DMS153 (cell line): ENCODE measurements at regions not wholly inside any gene's neighbourhood (a gene's known extent, or its start where the extent isn't known, plus 50 kb on each side); places are given as distances from the start of the nearest gene placed in this dataset.
A peak's percentile ranks its signal among the peaks of the same experiment; 100 is the strongest.

Experiments
- DNase-seq: peaks from one replicate; lab custom pipeline; 2025; lab: John Stamatoyannopoulos, UW

DNA sequence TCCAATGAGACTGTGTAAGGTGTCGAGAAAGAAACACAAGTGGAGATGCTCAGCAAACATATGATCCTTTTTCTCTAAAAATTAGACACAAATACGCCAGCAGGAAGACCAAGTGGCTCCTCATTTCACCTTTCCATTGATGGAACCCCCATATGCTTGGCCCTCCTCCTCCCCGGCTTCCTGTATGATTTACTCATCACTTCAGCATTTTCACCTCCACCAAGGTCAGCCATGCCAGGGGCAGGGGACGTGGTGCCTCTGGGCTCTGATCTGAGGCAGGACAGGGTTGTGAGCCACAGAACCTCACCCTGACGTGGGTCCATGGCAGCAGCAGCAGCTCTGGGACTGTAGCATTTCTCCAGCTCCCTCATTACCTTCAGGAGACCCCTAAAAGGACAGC is 116.8 kb upstream of the PFKP start:
- no peak for DNase-seq

DNA sequence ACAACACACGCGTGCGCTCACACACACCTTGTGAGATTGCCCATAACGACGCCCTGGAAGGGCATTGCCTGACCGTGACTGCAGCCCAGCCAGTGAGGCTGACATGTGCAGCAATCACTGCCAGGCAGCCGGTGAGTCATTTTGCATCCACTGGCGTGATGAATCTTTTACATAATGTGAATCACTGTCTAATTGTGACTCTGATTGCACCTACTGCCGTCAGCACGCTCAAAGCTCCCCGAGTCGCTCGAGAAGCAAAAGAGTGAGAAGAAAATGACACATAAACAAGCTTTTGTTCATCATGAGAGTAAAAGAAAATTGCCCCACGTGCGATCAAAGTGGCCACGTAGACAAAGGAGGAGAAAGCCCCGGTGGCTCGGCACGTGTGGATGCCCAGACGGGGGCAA is 117.4 kb upstream of the PFKP start:
- DNase-seq: no peak

GRCh38 chr10:2949221-2949947 is 118.0 kb upstream of the PFKP start:
- no peak for DNase-seq

GRCh38 chr10:2948127-2948854 is 119.1 kb upstream of the PFKP start:
- DNase-seq: no peak

DNA sequence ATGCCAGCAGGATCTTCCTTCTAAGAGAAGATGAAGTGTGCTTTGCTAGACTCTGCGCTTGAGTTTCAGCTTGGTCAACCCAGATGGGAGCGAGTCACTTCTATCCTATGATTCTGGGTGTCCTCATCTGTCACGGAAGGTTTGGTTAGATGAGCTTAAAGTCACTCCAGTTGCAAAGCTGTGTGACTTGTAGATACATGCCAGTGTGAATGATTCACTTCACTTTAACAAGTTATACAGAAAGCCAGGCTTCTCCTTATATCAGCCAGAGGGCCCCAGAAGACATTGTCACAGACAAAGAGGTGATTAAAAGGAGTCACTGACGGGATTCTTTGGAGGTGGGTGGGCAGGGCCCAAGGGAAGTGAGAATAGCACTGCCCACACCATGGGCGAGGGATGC is 122.6 kb upstream of the PFKP start:
- DNase-seq: no peak

- DNase-seq: no peak
Measured at GRCh38 chr10:2943932-2944614, 123.3 kb upstream of the PFKP start.

- DNase-seq: no peak
Measured at GRCh38 chr10:2942938-2943337, 124.4 kb upstream of the PFKP start.

- no peak for DNase-seq
Measured at GRCh38 chr10:2938869-2939268, 128.5 kb upstream of the PFKP start.

DNA sequence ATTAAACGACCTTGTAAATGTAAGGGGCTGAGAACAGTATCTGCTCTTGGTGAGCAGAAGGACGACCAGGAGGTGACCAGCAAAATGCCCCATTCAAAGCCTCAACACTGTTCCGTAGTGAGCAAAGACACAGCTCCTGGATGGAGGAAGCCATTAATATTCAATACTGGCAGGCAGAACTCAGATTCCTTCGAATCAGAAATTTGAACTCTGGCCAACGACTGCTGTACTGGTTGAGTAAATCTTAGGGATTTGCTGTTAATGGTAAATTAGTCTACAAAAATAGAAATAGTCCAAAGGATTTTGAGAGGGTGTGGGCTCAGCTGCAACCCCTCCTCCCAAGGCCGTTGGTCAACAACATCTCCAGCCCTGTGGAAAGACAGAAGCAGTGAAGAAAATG is 130.5 kb upstream of the PFKP start:
- no peak for DNase-seq

GRCh38 chr10:2935647-2936386 is 131.5 kb upstream of the PFKP start:
- peak; percentile 1 for DNase-seq

GRCh38 chr10:2933924-2934323 is 133.4 kb upstream of the PFKP start:
- DNase-seq: no peak

DNA sequence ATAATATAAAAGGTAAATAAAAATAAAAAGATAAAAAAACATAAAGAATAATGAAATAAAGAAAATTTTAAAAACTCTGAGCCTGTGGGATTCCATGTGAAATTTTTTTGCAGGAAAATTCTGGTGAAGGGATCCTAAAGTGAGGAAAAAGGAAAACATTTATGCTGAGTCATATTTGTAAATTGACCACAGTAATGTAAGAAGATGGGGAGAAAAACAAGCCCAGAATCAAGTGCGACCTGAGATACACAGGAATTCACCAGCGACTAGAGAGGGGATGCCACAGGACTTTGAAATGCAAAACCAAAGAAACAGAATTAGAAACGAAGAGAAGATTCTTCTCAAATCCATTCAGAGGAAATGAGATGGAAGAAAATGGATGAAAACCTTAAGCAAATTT is 133.8 kb upstream of the PFKP start:
- no peak for DNase-seq

GRCh38 chr10:2933071-2933470 is 134.3 kb upstream of the PFKP start:
- DNase-seq: no peak

DNA sequence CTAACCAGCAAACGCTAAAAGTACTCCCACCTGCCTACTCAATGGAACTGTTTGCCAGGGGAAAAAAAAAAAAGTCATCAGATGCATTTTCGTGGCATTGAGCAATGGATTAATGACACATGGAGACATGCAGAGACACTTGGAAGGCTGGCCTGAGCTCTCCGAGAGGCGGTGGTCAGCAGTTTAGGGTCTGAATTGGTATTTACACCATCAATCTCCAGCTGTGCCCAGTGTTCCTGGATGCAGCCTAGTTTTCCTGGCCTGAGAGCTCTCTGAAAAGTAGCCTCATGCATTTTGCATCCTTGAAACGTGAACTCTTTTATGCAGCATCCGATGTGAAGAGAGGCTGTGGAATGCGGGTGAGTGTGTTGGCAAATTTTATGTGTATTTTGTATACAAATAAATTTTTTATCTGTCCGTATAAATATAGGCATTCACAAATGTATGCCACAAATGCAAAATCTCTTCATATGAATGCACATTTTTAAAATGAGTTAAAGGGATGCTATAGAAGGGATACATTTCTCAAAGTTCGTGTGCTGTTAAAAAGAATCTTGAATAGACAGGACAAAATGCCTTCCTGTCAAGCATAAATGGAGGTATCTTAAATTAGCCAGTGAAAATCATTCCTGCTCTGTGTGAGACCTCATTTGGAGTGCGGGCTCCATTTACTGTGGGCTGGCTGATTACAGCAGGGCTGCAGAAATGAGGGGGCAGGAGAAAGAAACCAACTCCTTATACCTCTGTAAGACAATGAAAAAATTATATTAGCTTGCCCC is 137.7 kb upstream of the PFKP start:
- no peak for DNase-seq

- peak; percentile 3 for DNase-seq
Measured at GRCh38 chr10:2927958-2928840, 139.1 kb upstream of the PFKP start.

DNA sequence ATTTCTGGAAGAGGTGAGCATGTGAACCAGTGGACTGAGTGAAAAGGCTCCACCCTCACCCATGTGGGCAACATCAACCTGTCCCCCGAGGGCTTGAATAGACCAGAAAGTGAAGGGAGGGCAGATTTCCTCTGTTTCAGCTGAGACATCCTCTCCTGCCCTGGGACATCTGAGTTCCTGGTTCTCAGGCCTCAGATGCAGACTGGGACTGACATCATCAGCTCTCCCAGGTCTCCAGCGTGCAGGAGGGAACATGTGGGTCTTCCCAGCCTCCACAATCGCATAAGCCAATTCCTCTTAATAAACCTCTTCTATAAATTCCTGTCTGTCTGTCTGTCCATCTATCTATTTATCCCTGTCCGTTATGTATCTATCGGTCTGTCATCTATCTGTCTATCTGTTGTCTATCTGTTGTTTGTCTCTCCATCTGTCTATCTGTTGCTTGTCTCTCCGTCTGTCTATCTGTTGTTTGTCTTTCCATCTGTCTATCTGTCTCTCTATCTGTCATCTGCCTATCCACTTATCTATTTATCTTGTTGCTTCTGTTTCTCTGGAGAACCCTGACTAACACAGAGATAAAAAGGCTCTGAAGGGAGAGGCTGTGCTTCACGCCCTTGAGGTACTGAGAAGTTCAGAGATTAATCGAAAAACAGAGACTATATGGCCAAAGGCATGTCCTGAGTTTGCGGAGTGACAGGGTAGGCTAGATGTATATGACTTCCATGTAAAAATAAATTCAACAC is 140.3 kb upstream of the PFKP start:
- DNase-seq: no peak

GRCh38 chr10:2925631-2926030 is 141.7 kb upstream of the PFKP start:
- peak; percentile 65 for DNase-seq

DNA sequence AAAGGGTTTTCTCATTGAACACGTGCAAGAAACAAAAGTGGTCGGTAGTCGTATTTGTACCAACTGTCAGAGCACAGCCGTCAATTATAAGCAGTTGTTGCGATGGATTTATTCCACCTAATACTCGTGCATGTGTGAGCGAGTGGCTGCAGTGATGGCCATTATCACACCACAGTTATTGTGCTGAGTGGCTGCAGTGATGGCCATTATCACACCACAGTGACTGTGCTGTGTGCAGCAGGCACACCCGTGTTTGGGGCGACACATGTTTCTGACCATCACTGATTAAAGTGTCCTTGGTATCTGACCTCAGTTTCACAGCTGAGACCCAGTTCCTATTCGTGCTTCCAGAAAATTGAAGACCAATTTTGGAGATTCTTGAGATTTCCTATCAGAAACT is 142.9 kb upstream of the PFKP start:
- DNase-seq: no peak

DNA sequence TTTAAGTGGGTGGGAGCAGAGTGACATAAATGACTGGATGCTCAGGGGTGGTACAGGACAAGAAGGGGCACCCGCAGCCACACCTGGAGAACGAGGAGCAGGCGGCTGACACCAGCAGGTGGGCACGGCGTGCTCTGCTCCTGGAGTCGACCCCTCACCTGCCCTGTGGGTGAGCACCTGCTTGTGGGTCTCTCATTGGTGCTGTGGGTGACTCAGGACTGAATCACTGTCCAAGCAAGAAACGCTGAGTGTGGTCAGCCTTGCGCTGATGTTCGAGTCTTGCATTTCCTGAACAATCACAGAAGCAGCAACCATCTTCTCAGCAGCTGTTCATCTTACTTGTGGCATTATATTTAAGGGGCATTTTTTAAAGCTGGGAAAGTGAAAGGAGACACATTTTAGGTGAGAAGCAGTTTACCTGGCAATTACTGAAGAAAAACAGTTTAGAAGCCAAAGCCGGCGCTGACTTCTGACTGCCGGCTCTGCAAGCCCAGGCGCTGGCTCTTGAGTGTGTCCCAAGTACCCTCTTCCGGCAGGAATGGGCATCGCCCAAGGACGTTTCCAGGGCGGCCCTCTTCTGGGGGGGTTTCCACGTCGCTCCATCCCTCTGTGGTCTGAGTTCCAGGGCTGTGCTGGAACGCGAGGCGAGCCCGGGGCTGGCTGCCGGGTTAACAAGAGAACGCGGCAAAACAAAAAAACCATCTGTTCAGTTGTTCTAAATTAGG is 145.2 kb upstream of the PFKP start:
- DNase-seq: no peak
